ENCODE measurements at regions not wholly inside any gene's neighbourhood (a gene's known extent, or its start where the extent isn't known, plus 50 kb on each side); places are given as distances from the start of the nearest gene placed in this dataset.

DNA sequence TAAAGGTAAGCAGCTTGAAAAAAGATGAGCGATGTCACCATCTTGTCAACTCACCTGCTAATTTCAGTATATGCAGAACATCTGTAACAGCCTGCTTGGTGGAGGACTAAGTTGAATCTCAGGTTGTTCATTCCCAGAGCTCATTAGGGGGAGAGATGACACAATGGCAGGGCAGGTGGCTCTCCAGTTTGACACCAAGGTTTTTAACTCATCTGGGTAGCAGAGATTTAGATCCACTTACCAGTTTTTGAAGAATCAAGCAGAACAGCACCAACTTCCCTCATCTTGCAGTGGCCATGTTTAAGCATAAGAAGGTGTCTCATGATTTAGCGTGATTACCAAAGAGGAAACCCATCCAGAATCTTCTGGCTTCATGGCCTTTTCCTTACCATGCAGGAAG, 168.3 kb downstream of the TSHZ3 start:
- no peak overlapping the region for H3K27ac ChIP-seq (ENCODE audit: low read depth, low read length, poor library complexity, severe bottlenecking)
- H3K4me1 ChIP-seq (ENCODE audit: insufficient read depth, low read length, poor library complexity, severe bottlenecking): no peaks in the 10 kb centered on the region
- no peaks in the 10 kb centered on the region for H3K9me3 ChIP-seq (ENCODE audit: low read length)
- no peaks in the 10 kb centered on the region for H3K9me2 ChIP-seq (ENCODE audit: insufficient read depth, low read length)
- DNase-seq (ENCODE audit: low spot score): no peak
- H3K36me3 ChIP-seq (ENCODE audit: insufficient read depth, low read length): no peaks in the 10 kb centered on the region
- H3K4me3 ChIP-seq (ENCODE audit: low read depth, low read length, poor library complexity, severe bottlenecking): no peak overlapping the region
- H4K20me1 ChIP-seq (ENCODE audit: insufficient read depth, low read length): no peaks in the 10 kb centered on the region
- intact Hi-C loops (cut with micrococcal nuclease; ENCODE audit: unreplicated experiment): no loop called here
- CTCF ChIA-PET (ENCODE audit: unreplicated experiment): no interaction called here
- no peak for TF ChIP-seq EZH2phosphoT487 (IDR thresholded peaks at IDR 0.05; ENCODE audit: borderline replicate concordance, low read depth, low read length)
- TF ChIP-seq, protein P1, sequence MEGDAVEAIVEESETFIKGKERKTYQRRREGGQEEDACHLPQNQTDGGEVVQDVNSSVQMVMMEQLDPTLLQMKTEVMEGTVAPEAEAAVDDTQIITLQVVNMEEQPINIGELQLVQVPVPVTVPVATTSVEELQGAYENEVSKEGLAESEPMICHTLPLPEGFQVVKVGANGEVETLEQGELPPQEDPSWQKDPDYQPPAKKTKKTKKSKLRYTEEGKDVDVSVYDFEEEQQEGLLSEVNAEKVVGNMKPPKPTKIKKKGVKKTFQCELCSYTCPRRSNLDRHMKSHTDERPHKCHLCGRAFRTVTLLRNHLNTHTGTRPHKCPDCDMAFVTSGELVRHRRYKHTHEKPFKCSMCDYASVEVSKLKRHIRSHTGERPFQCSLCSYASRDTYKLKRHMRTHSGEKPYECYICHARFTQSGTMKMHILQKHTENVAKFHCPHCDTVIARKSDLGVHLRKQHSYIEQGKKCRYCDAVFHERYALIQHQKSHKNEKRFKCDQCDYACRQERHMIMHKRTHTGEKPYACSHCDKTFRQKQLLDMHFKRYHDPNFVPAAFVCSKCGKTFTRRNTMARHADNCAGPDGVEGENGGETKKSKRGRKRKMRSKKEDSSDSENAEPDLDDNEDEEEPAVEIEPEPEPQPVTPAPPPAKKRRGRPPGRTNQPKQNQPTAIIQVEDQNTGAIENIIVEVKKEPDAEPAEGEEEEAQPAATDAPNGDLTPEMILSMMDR (conservative IDR thresholded peaks at IDR 0.05; ENCODE audit: low read length): no peak
- H3K79me2 ChIP-seq (ENCODE audit: insufficient read depth, low read depth, low read length): no peaks in the 10 kb centered on the region
- BruUV-seq (replicated peaks): no TSS peak
- no peak overlapping the region for H3K4me2 ChIP-seq (ENCODE audit: low read length)
- POLR2A ChIA-PET: no interaction called here
- H2AFZ ChIP-seq (ENCODE audit: low read length): no peak overlapping the region

DNA sequence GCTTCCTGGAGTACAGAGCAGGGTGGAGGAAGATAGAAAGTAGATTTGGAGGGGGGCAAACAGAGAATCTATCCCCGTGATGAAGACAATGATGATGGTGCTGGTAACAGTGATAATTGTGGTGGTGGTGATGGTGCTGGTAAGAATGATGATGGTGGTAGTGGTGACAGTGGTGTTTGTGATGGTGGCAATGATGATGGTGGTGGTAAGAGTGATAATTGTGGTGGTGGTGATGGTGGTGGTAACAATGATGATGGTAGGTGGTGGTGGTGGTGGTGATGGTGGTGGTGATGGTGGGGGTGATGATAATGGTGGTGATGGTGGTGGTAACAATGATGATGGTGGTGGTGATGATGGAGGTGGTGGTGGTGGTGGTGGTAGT, 169.8 kb downstream of the TSHZ3 start:
- no peak overlapping the region for H3K4me2 ChIP-seq (ENCODE audit: low read length)
- H4K20me1 ChIP-seq (ENCODE audit: insufficient read depth, low read length): no peaks in the 10 kb centered on the region
- intact Hi-C loops (cut with micrococcal nuclease; ENCODE audit: unreplicated experiment): no loop called here
- POLR2A ChIA-PET: no interaction called here
- H3K27ac ChIP-seq (ENCODE audit: low read depth, low read length, poor library complexity, severe bottlenecking): no peak overlapping the region
- no peak overlapping the region for H2AFZ ChIP-seq (ENCODE audit: low read length)
- no peaks in the 10 kb centered on the region for H3K36me3 ChIP-seq (ENCODE audit: insufficient read depth, low read length)
- no peaks in the 10 kb centered on the region for H3K79me2 ChIP-seq (ENCODE audit: insufficient read depth, low read depth, low read length)
- H3K9me3 ChIP-seq (ENCODE audit: low read length): no peaks in the 10 kb centered on the region
- no peak overlapping the region for H3K4me3 ChIP-seq (ENCODE audit: low read depth, low read length, poor library complexity, severe bottlenecking)
- no peaks in the 10 kb centered on the region for H3K9me2 ChIP-seq (ENCODE audit: insufficient read depth, low read length)
- CTCF ChIA-PET (ENCODE audit: unreplicated experiment): no interaction called here
- no peaks in the 10 kb centered on the region for H3K4me1 ChIP-seq (ENCODE audit: insufficient read depth, low read length, poor library complexity, severe bottlenecking)
- BruUV-seq (replicated peaks): no TSS peak
- TF ChIP-seq, protein P1 (conservative IDR thresholded peaks at IDR 0.05; ENCODE audit: low read length): no peak
- no peak for DNase-seq (ENCODE audit: low spot score)

DNA sequence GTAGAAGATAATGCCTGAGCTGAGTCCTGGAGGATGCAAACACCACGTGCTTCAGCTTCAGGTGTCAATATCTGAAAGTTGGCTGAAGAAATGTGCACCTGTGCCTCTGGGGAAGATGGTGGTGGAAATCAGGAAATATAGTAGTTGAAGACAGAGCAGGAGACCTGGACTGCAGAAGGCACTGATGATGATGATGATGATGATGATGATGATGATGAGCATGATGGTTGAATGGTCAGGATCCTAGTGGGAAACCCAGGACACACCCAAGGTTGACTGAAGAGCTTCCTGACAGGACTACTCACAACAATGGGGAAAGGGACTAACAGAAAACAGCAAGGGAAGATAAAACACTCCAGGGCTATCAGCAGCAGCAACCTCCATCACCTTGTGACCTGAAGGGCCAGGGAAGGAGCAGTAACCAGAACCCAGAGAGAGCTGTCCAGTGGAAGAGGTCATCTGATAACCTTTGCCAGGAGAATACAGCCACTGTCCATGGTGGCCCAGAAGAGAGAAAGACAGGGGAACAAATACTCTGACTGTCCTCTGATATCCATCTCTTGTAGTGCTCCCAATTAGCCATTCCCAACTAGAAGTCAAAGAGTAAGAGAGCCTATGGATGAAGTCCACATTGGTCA, 170.3 kb downstream of the TSHZ3 start:
- no peaks in the 10 kb centered on the region for H3K4me1 ChIP-seq (ENCODE audit: insufficient read depth, low read length, poor library complexity, severe bottlenecking)
- no peak overlapping the region for H3K27ac ChIP-seq (ENCODE audit: low read depth, low read length, poor library complexity, severe bottlenecking)
- no peak overlapping the region for H3K4me2 ChIP-seq (ENCODE audit: low read length)
- H3K4me3 ChIP-seq (ENCODE audit: low read depth, low read length, poor library complexity, severe bottlenecking): no peak overlapping the region
- no peak for DNase-seq (ENCODE audit: low spot score)
- TF ChIP-seq, protein P1 (conservative IDR thresholded peaks at IDR 0.05; ENCODE audit: low read length): no peak
- TF ChIP-seq EZH2phosphoT487 (IDR thresholded peaks at IDR 0.05; ENCODE audit: borderline replicate concordance, low read depth, low read length): no peak
- no peaks in the 10 kb centered on the region for H4K20me1 ChIP-seq (ENCODE audit: insufficient read depth, low read length)
- H3K9me3 ChIP-seq (ENCODE audit: low read length): no peaks in the 10 kb centered on the region
- H2AFZ ChIP-seq (ENCODE audit: low read length): no peak overlapping the region
- H3K79me2 ChIP-seq (ENCODE audit: insufficient read depth, low read depth, low read length): no peaks in the 10 kb centered on the region
- no peaks in the 10 kb centered on the region for H3K9me2 ChIP-seq (ENCODE audit: insufficient read depth, low read length)
- no TSS peak for BruUV-seq (replicated peaks)
- CTCF ChIA-PET (ENCODE audit: unreplicated experiment): no interaction called here
- intact Hi-C loops (cut with micrococcal nuclease; ENCODE audit: unreplicated experiment): no loop called here
- no peaks in the 10 kb centered on the region for H3K36me3 ChIP-seq (ENCODE audit: insufficient read depth, low read length)
- POLR2A ChIA-PET: no interaction called here
